HEK293 (cell line): ENCODE measurements at regions not wholly inside any gene's neighbourhood (a gene's known extent, or its start where the extent isn't known, plus 50 kb on each side); places are given as distances from the start of the nearest gene placed in this dataset.

Experiments
- CTCF ChIA-PET: fragments of 350-600 bp; formaldehyde crosslinking; extraction: SDS; loops from one replicate; lab custom pipeline; 2021; ENCODE audit warnings: antibody characterized with exemption; lab: Yijun Ruan, JAX
- POLR2A ChIA-PET: fragments of 300-600 bp; formaldehyde crosslinking; extraction: SDS; loops from one replicate; lab custom pipeline; 2020; ENCODE audit warnings: antibody characterized with exemption, inconsistent platforms; lab: Yijun Ruan, JAX
- H3K27ac ChIP-seq: fragments of 200-500 bp; sonication (Bioruptor generic); 2 replicates; pipeline ENCODE4 v1.5.1; 2014; ENCODE audit warnings: low read depth, low read length, control low read depth, inconsistent platforms; ENCODE audit errors: extremely low read depth
- H3K36me3 ChIP-seq, 2 experiments: fragments of 200-500 bp in 1 of 2; sonication (Bioruptor generic) in 1 of 2; 1 replicate in 1 of 2; 2 replicates in 1 of 2; pipeline ENCODE4 v1.5.1; 2014 to 2017; ENCODE audit warnings: inconsistent platforms in 2 of 2, low read length in 2 of 2; ENCODE audit not compliant: control insufficient read depth in 2 of 2, insufficient read depth in 1 of 2
- H3K4me1 ChIP-seq: fragments of 200-500 bp; sonication (Bioruptor generic); 2 replicates; pipeline ENCODE4 v1.5.1; 2014; ENCODE audit warnings: mild to moderate bottlenecking, low read length, inconsistent platforms; ENCODE audit not compliant: control insufficient read depth, insufficient read depth
- H3K4me3 ChIP-seq: 2 replicates; pipeline ENCODE4 v1.5.1; 2011; ENCODE audit warnings: low read depth, mild to moderate bottlenecking, control low read depth, low read length, moderate library complexity
- H3K9me3 ChIP-seq: fragments of 200-500 bp; sonication (Bioruptor generic); 2 replicates; pipeline ENCODE4 v1.5.1; 2014; ENCODE audit warnings: low read depth, low read length, inconsistent platforms; ENCODE audit not compliant: control insufficient read depth, insufficient read depth
- HOXC10 ChIP-seq: sonication (generic); formaldehyde crosslinking; IDR thresholded peaks from 2 replicates; pipeline ENCODE4 v1.8.1; 2023; ENCODE audit warnings: mild to moderate bottlenecking, missing genetic modification reagents
- WT1 ChIP-seq: fragments of 450-650 bp; formaldehyde crosslinking; IDR thresholded peaks from 2 replicates; pipeline ENCODE4 v1.5.1; 2016; ENCODE audit warnings: missing biosample characterization, missing genetic modification characterization
- ZFP3 ChIP-seq: fragments of 450-650 bp; formaldehyde crosslinking; IDR thresholded peaks from 2 replicates; pipeline ENCODE4 v1.5.1; 2016; ENCODE audit warnings: low read depth, missing biosample characterization, missing genetic modification characterization
- ZFP37 ChIP-seq: fragments of 450-650 bp; formaldehyde crosslinking; IDR thresholded peaks from 2 replicates; pipeline ENCODE4 v1.5.1; 2016; ENCODE audit warnings: missing biosample characterization, missing genetic modification characterization
- ZNF132 ChIP-seq: fragments of 450-650 bp; formaldehyde crosslinking; IDR thresholded peaks from 2 replicates; pipeline ENCODE4 v1.5.1; 2017; ENCODE audit warnings: missing biosample characterization, missing genetic modification characterization, borderline replicate concordance
- ZNF140 ChIP-seq: fragments of 450-650 bp; formaldehyde crosslinking; IDR thresholded peaks from 2 replicates; pipeline ENCODE4 v1.5.1; 2016; ENCODE audit warnings: missing biosample characterization, missing genetic modification characterization
- ZNF202 ChIP-seq: fragments of 450-650 bp; formaldehyde crosslinking; IDR thresholded peaks from 2 replicates; pipeline ENCODE4 v1.5.1; 2016; ENCODE audit warnings: missing biosample characterization, missing genetic modification characterization, borderline replicate concordance
- ZNF223 ChIP-seq: fragments of 450-650 bp; formaldehyde crosslinking; IDR thresholded peaks from 2 replicates; pipeline ENCODE4 v1.5.1; 2016; ENCODE audit warnings: missing biosample characterization, missing genetic modification characterization
- ZNF280D ChIP-seq: fragments of 450-650 bp; formaldehyde crosslinking; IDR thresholded peaks from 2 replicates; pipeline ENCODE4 v1.5.1; 2016; ENCODE audit warnings: missing biosample characterization, missing genetic modification characterization
- ZNF350 ChIP-seq: fragments of 450-650 bp; formaldehyde crosslinking; IDR thresholded peaks from 2 replicates; pipeline ENCODE4 v1.5.0; 2017; ENCODE audit warnings: missing biosample characterization, mild to moderate bottlenecking, missing genetic modification characterization
- ZNF398 ChIP-seq: fragments of 450-650 bp; formaldehyde crosslinking; IDR thresholded peaks from 2 replicates; pipeline ENCODE4 v1.5.1; 2017; ENCODE audit warnings: missing biosample characterization, missing genetic modification characterization
- ZNF555 ChIP-seq: fragments of 450-650 bp; formaldehyde crosslinking; conservative IDR thresholded peaks from 2 replicates; pipeline ENCODE4 v1.5.1; 2017; ENCODE audit warnings: missing biosample characterization, mild to moderate bottlenecking, missing genetic modification characterization, inconsistent platforms
- ZNF560 ChIP-seq: fragments of 450-650 bp; formaldehyde crosslinking; IDR thresholded peaks from 2 replicates; pipeline ENCODE4 v1.5.1; 2017; ENCODE audit warnings: missing biosample characterization, missing genetic modification characterization, borderline replicate concordance
- ZNF585B ChIP-seq: fragments of 450-650 bp; formaldehyde crosslinking; IDR thresholded peaks from 2 replicates; pipeline ENCODE4 v1.5.1; 2016; ENCODE audit warnings: missing biosample characterization, missing genetic modification characterization
- ZNF747 ChIP-seq: fragments of 450-650 bp; formaldehyde crosslinking; IDR thresholded peaks from 2 replicates; pipeline ENCODE4 v1.5.1; 2016; ENCODE audit warnings: missing biosample characterization, missing genetic modification characterization
- ZSCAN16 ChIP-seq: fragments of 450-650 bp; formaldehyde crosslinking; IDR thresholded peaks from 2 replicates; pipeline ENCODE4 v1.5.1; 2016; ENCODE audit warnings: missing biosample characterization, missing genetic modification characterization
- TF ChIP-seq, protein P1 (sequence below): fragments of 450-650 bp; formaldehyde crosslinking; IDR thresholded peaks from 2 replicates; pipeline ENCODE4 v1.5.1; 2016; ENCODE audit warnings: missing biosample characterization, missing genetic modification characterization
- TF ChIP-seq, protein P2 (sequence below): fragments of 450-650 bp; formaldehyde crosslinking; IDR thresholded peaks from 2 replicates; pipeline ENCODE4 v1.5.1; 2017; ENCODE audit warnings: missing biosample characterization, missing genetic modification characterization

DNA sequence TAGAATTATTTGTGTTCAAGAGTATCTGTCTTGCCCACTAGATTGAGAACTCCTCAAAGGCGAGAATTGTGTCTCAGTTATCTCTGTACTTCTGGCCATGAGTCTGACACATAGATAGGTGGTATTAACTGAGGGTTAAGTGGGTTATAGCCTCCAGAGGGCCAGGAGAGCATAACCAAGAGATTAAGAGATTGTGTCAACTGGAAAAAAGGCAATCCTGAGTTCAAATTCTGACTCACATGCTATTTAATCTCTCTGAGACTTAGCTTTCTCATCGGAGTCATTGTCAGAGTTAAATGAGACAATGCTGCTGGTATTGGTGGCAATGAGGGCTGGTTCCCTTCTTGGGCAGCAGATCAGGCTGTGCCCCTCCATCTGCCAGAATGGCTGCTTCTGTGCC, 330.9 kb downstream of the TNS1 start:
- H3K9me3 ChIP-seq, result no peaks in the 10 kb centered on the region
- CTCF ChIA-PET, result interaction anchor here (1.5 to 2.7 kb wide), 2 partner anchors 21 to 41 kb away, joined by 4 to 19 read pairs; no protein-coding TSS in a partner anchor
- H3K27ac ChIP-seq, result no peak overlapping the region
- H3K4me1 ChIP-seq, result no peaks in the 10 kb centered on the region
- no peak for TF ChIP-seq ZNF560 (tag by site-specific recombination)
- TF ChIP-seq ZNF132, result no peak
- TF ChIP-seq, all 188 proteins: peak for 0
- Histone ChIP-seq H3K36me3 (no peaks in the 10 kb centered on the region), H3K4me3 (no peak overlapping the region)
- POLR2A ChIA-PET, result no interaction called here

DNA sequence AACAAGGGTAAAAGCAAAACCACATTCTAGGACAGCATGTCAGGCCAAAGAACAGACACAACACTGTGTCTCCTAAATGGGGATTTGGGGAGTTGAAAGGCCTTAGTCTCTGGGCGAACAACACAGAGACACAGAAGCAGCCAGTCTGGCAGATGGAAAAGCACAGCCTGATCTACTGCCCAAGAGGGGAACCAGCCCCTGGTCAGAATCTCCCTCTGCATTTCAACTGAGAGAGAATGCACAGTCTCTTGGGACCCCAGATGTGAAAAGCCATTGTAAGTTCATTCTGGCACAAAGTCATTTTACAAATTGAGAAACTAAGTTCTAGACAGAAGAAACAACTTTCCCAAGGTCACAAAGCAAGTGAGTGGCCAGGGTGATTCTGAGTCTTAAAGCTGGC, 331.7 kb downstream of the TNS1 start:
- H3K36me3 ChIP-seq, result no peaks in the 10 kb centered on the region
- no peak overlapping the region for H3K4me3 ChIP-seq
- ChIA-PET CTCF (interaction anchor here (1.2 kb wide), 1 partner anchor 21 kb away, joined by 4 read pairs; no protein-coding TSS in a partner anchor), POLR2A (no interaction called here)
- H3K27ac ChIP-seq, result no peak overlapping the region
- H3K4me1 ChIP-seq, result no peaks in the 10 kb centered on the region
- H3K9me3 ChIP-seq, result no peaks in the 10 kb centered on the region
- TF ChIP-seq ZNF350 (tag by site-specific recombination), result no peak
- TF ChIP-seq, protein P1, sequence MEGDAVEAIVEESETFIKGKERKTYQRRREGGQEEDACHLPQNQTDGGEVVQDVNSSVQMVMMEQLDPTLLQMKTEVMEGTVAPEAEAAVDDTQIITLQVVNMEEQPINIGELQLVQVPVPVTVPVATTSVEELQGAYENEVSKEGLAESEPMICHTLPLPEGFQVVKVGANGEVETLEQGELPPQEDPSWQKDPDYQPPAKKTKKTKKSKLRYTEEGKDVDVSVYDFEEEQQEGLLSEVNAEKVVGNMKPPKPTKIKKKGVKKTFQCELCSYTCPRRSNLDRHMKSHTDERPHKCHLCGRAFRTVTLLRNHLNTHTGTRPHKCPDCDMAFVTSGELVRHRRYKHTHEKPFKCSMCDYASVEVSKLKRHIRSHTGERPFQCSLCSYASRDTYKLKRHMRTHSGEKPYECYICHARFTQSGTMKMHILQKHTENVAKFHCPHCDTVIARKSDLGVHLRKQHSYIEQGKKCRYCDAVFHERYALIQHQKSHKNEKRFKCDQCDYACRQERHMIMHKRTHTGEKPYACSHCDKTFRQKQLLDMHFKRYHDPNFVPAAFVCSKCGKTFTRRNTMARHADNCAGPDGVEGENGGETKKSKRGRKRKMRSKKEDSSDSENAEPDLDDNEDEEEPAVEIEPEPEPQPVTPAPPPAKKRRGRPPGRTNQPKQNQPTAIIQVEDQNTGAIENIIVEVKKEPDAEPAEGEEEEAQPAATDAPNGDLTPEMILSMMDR (tag by site-specific recombination), result no peak
- no peak for TF ChIP-seq ZFP37 (tag by site-specific recombination)
- TF ChIP-seq ZNF140, result no peak
- TF ChIP-seq ZNF555 (tag by site-specific recombination), result no peak
- TF ChIP-seq, protein P2, sequence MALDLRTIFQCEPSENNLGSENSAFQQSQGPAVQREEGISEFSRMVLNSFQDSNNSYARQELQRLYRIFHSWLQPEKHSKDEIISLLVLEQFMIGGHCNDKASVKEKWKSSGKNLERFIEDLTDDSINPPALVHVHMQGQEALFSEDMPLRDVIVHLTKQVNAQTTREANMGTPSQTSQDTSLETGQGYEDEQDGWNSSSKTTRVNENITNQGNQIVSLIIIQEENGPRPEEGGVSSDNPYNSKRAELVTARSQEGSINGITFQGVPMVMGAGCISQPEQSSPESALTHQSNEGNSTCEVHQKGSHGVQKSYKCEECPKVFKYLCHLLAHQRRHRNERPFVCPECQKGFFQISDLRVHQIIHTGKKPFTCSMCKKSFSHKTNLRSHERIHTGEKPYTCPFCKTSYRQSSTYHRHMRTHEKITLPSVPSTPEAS, result no peak
- no peak for TF ChIP-seq ZNF747 (tag by site-specific recombination)
- no peak for TF ChIP-seq ZNF280D (tag by site-specific recombination)
- TF ChIP-seq HOXC10 (CRISPR knock-in tag), result no peak
- TF ChIP-seq ZNF585B (tag by site-specific recombination), result no peak
- TF ChIP-seq WT1 (tag by site-specific recombination), result no peak
- TF ChIP-seq ZFP3 (tag by site-specific recombination), result no peak
- no peak for TF ChIP-seq ZNF223 (tag by site-specific recombination)
- TF ChIP-seq ZNF202 (tag by site-specific recombination), result no peak
- TF ChIP-seq ZNF398, result no peak
- TF ChIP-seq ZSCAN16 (tag by site-specific recombination), result no peak
